Raji (cell line): ENCODE measurements at regions not wholly inside any gene's neighbourhood (a gene's known extent, or its start where the extent isn't known, plus 50 kb on each side); places are given as distances from the start of the nearest gene placed in this dataset.

Experiments
- POLR2A ChIP-seq: IDR thresholded peaks from 2 replicates; pipeline ENCODE4 v1.6.1; 2011; ENCODE audit warnings: low read depth, low read length, control low read depth; ENCODE audit not compliant: insufficient read depth

- TF ChIP-seq POLR2A, result no peak
Observed at GRCh38 chr5:18098691-18099090, 464.4 kb downstream of the TAF11L14 start.

GRCh38 chr5:18099261-18099660 lies 465.0 kb downstream of the TAF11L14 start:
- TF ChIP-seq POLR2A, result no peak

GRCh38 chr5:18101532-18101931 lies 467.3 kb downstream of the TAF11L14 start:
- TF ChIP-seq POLR2A, result no peak

- TF ChIP-seq POLR2A, result no peak
Observed at GRCh38 chr5:18102733-18103132, 468.5 kb downstream of the TAF11L14 start.

GRCh38 chr5:18105449-18105848 lies 471.2 kb downstream of the TAF11L14 start:
- no peak for TF ChIP-seq POLR2A

- no peak for TF ChIP-seq POLR2A
Observed at GRCh38 chr5:18111906-18112465, 477.7 kb downstream of the TAF11L14 start.

- no peak for TF ChIP-seq POLR2A
Observed at GRCh38 chr5:18113721-18114120, 479.5 kb downstream of the TAF11L14 start.

GRCh38 chr5:18114151-18114757 lies 480.0 kb downstream of the TAF11L14 start:
- no peak for TF ChIP-seq POLR2A

- no peak for TF ChIP-seq POLR2A
Observed at GRCh38 chr5:18117968-18118367, 483.7 kb downstream of the TAF11L14 start.

- TF ChIP-seq POLR2A, result no peak
Observed at GRCh38 chr5:18119156-18119785, 485.0 kb downstream of the TAF11L14 start.

GRCh38 chr5:18141222-18141621 lies 507.0 kb downstream of the TAF11L14 start:
- TF ChIP-seq POLR2A, result no peak

GRCh38 chr5:18142831-18143230 lies 508.6 kb downstream of the TAF11L14 start:
- no peak for TF ChIP-seq POLR2A

- TF ChIP-seq POLR2A, result no peak
Observed at GRCh38 chr5:18152671-18153070, 518.4 kb downstream of the TAF11L14 start.

GRCh38 chr5:18158166-18158565 lies 523.9 kb downstream of the TAF11L14 start:
- TF ChIP-seq POLR2A, result no peak

GRCh38 chr5:18159331-18159730 lies 525.1 kb downstream of the TAF11L14 start:
- TF ChIP-seq POLR2A, result no peak

GRCh38 chr5:18171684-18172083 lies 537.4 kb downstream of the TAF11L14 start:
- TF ChIP-seq POLR2A, result no peak
